ENCODE measurements at regions not wholly inside any gene's neighbourhood (a gene's known extent, or its start where the extent isn't known, plus 50 kb on each side); places are given as distances from the start of the nearest gene placed in this dataset.
"Not testable (repeated sequence)": the region's sequence is repeated elsewhere in the genome, so short reads cannot be mapped to it uniquely, and the experiment has no call there.

DNA sequence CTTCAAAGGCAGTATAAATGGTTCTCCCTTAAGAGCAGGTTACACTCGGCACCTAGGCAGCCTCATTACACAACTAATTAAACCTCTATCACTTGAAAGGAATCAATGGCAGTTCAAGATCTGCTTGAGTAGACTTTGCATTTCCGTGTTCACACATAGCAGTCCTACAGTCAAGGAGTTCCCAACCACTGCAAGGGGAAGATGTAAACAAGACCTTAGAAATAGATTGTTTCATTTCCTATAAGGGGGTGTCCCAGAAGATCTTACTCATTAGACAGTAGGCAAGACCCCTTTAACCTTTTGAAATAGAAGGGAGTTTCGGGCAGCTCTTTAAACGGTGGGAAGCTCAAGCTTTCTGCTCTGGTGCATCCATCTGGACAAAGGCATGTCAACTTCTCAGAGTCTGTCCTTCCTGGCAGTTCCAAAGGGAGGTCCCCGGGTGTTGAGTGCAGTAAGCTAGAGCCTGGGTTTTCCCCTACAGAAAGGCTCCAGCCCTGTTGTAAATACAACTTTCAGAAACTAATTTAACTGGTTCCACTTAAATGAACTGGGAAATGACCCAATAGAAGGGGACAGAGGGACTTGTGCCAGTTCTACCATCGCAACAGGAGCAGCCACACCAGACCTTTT lies 150.8 kb downstream of the RBMX2 start:
- Histone ChIP-seq H3K4me1 (ENCODE audit: control insufficient read depth, insufficient read depth, low read length) (peaks cover 2% of the 10 kb centered on the region), H3K4me3 (ENCODE audit: low read length in 2 of 2) (no peak overlapping the region), H3K9me3 (ENCODE audit: control insufficient read depth in 2 of 2, low read length in 2 of 2) (no peaks in the 10 kb centered on the region), H3K9ac (ENCODE audit: low read length in 2 of 2) (no peak overlapping the region), H3K36me3 (ENCODE audit: control insufficient read depth in 2 of 2, insufficient read depth in 2 of 2, low read length in 2 of 2) (no peaks in the 10 kb centered on the region), H3K27ac (ENCODE audit: low read length) (no peak overlapping the region), H3K27me3 (ENCODE audit: control insufficient read depth in 1 of 2, insufficient read depth in 2 of 2, low read length in 2 of 2) (peaks cover 0 to 5% of the 10 kb centered on the region in 2 donors)

DNA sequence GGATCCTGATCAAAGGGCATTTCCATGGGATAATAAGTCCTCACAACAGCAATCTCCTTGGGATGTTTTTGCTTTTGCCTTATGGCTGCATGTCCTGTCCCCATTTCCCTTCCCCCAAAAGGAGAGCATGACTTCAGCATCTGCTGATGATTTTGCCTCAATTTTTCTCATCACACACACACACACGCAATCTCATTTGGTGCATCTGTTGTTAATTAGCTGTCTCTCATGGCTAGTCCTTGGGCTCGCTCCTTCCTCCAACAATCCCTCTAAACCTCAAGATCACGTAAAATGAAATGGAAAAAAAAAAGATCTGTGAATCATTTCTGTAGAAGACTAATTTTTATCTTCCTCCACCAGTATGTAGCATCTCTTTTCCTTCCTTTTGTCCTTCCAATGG lies 153.6 kb downstream of the RBMX2 start:
- peaks cover 2% of the 10 kb centered on the region for H3K4me1 ChIP-seq (ENCODE audit: control insufficient read depth, insufficient read depth, low read length)
- H3K36me3 ChIP-seq (ENCODE audit: control insufficient read depth in 2 of 2, insufficient read depth in 2 of 2, low read length in 2 of 2) = no peaks in the 10 kb centered on the region
- no peaks in the 10 kb centered on the region for H3K9me3 ChIP-seq (ENCODE audit: control insufficient read depth in 2 of 2, low read length in 2 of 2)
- no peak overlapping the region for H3K27ac ChIP-seq (ENCODE audit: low read length)
- H3K9ac ChIP-seq (ENCODE audit: low read length in 2 of 2) = no peak overlapping the region
- no peak overlapping the region for H3K4me3 ChIP-seq (ENCODE audit: low read length in 2 of 2)
- peaks cover 0 to 5% of the 10 kb centered on the region in 2 donors for H3K27me3 ChIP-seq (ENCODE audit: control insufficient read depth in 1 of 2, insufficient read depth in 2 of 2, low read length in 2 of 2)

GRCh38 chrX:130555757-130556156 lies 154.0 kb downstream of the RBMX2 start:
- H3K4me1 ChIP-seq (ENCODE audit: control insufficient read depth, insufficient read depth, low read length) = no peaks in the 10 kb centered on the region
- no peak overlapping the region for H3K9ac ChIP-seq (ENCODE audit: low read length in 2 of 2)
- no peak overlapping the region for H3K27ac ChIP-seq (ENCODE audit: low read length)
- H3K9me3 ChIP-seq (ENCODE audit: control insufficient read depth in 2 of 2, low read length in 2 of 2) = no peaks in the 10 kb centered on the region
- peaks cover 0 to 4% of the 10 kb centered on the region in 2 donors for H3K27me3 ChIP-seq (ENCODE audit: control insufficient read depth in 1 of 2, insufficient read depth in 2 of 2, low read length in 2 of 2)
- no peaks in the 10 kb centered on the region for H3K36me3 ChIP-seq (ENCODE audit: control insufficient read depth in 2 of 2, insufficient read depth in 2 of 2, low read length in 2 of 2)
- no peak overlapping the region for H3K4me3 ChIP-seq (ENCODE audit: low read length in 2 of 2)

DNA sequence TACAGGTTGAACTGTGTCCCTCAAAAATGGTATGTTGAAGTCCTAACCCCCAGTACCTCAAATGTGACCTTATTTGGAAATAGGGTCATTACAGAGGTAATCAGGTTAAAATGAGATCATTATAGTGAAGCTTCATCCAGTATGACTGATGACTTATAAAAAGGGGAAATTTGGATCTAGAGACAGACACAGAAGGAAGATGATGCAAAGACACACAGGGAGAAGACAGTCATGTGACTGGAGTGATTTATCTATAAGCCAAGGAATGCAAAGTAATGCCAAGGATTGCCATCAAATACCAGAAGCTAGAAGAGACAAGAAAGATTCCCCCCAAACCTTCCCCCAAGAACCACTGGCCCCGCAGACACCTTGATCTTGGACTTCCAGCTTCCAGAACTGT lies 155.2 kb downstream of the RBMX2 start:
- H3K27me3 ChIP-seq (ENCODE audit: control insufficient read depth in 1 of 2, insufficient read depth in 2 of 2, low read length in 2 of 2) = peaks cover 0 to 5% of the 10 kb centered on the region in 2 donors

DNA sequence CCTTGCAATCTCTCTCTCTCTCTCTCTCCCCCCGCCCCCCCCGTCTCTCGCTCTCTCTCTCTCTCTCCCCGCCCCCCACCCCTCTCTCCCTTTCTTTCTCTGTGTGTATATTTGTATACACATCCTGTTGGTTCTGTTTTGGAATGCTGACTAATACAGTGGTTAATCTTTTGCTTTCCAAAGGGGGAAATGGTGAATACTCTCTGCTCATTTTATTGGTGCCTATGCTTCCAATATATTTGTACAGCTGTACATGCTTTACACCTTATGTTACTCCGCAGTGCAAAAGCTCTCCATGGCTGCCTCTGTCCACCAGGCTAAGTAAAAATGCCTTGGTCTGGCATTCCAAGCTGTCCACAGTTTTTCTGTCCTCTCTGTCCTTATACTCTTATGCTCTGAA lies 158.8 kb downstream of the RBMX2 start:
- no peak overlapping the region for H3K27ac ChIP-seq (ENCODE audit: low read length)

More for the DNA sequence above, 155.2 kb downstream of the RBMX2 start:
- no peak overlapping the region for H3K27ac ChIP-seq (ENCODE audit: low read length)
- no peak overlapping the region for H3K4me3 ChIP-seq (ENCODE audit: low read length in 2 of 2)
- no peaks in the 10 kb centered on the region for H3K4me1 ChIP-seq (ENCODE audit: control insufficient read depth, insufficient read depth, low read length)
- H3K9me3 ChIP-seq (ENCODE audit: control insufficient read depth in 2 of 2, low read length in 2 of 2) = no peaks in the 10 kb centered on the region
- H3K9ac ChIP-seq (ENCODE audit: low read length in 2 of 2) = no peak overlapping the region
- H3K36me3 ChIP-seq (ENCODE audit: control insufficient read depth in 2 of 2, insufficient read depth in 2 of 2, low read length in 2 of 2) = no peaks in the 10 kb centered on the region

GRCh38 chrX:130561930-130562329 lies 160.1 kb downstream of the RBMX2 start:
- no peak overlapping the region for H3K4me3 ChIP-seq (ENCODE audit: low read length in 2 of 2)

More for the DNA sequence above, 158.8 kb downstream of the RBMX2 start:
- H3K9me3 ChIP-seq (ENCODE audit: control insufficient read depth in 2 of 2, low read length in 2 of 2) = no peaks in the 10 kb centered on the region
- no peak overlapping the region for H3K9ac ChIP-seq (ENCODE audit: low read length in 2 of 2)
- H3K27me3 ChIP-seq (ENCODE audit: control insufficient read depth in 1 of 2, insufficient read depth in 2 of 2, low read length in 2 of 2) = peaks cover 0 to 2% of the 10 kb centered on the region in 2 donors
- H3K36me3 ChIP-seq (ENCODE audit: control insufficient read depth in 2 of 2, insufficient read depth in 2 of 2, low read length in 2 of 2) = no peaks in the 10 kb centered on the region
- H3K4me1 ChIP-seq (ENCODE audit: control insufficient read depth, insufficient read depth, low read length) = no peaks in the 10 kb centered on the region
- no peak overlapping the region for H3K4me3 ChIP-seq (ENCODE audit: low read length in 2 of 2)

DNA sequence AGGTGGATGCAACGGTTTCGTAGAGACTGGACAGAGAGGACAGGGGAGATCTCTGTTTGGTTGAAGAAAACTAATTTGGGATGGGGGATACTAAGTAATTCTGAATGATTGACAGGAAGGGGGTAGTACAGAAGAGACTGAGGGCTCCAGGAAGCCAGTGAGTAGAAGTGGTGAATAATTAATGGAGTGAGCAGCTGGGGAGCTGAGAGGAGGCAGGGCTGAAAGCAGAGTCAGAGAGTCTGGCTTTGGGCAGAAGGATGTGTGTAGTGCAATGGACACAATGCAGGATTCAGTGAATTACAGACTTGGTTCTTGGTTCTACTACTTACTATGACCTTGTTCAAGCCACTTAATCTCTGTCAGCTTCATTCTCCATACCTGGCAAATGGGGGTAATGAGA lies 161.7 kb downstream of the RBMX2 start:
- Histone ChIP-seq H3K4me3 (ENCODE audit: low read length in 2 of 2) (no peak overlapping the region), H3K27me3 (ENCODE audit: control insufficient read depth in 1 of 2, insufficient read depth in 2 of 2, low read length in 2 of 2) (peaks cover 0 to 2% of the 10 kb centered on the region in 2 donors), H3K9ac (ENCODE audit: low read length in 2 of 2) (no peak overlapping the region), H3K9me3 (ENCODE audit: control insufficient read depth in 2 of 2, low read length in 2 of 2) (no peaks in the 10 kb centered on the region), H3K4me1 (ENCODE audit: control insufficient read depth, insufficient read depth, low read length) (no peaks in the 10 kb centered on the region), H3K27ac (ENCODE audit: low read length) (no peak overlapping the region), H3K36me3 (ENCODE audit: control insufficient read depth in 2 of 2, insufficient read depth in 2 of 2, low read length in 2 of 2) (no peaks in the 10 kb centered on the region)

More at GRCh38 chrX:130561930-130562329, 160.1 kb downstream of the RBMX2 start:
- H3K9me3 ChIP-seq (ENCODE audit: control insufficient read depth in 2 of 2, low read length in 2 of 2) = no peaks in the 10 kb centered on the region
- no peaks in the 10 kb centered on the region for H3K36me3 ChIP-seq (ENCODE audit: control insufficient read depth in 2 of 2, insufficient read depth in 2 of 2, low read length in 2 of 2)
- H3K4me1 ChIP-seq (ENCODE audit: control insufficient read depth, insufficient read depth, low read length) = no peaks in the 10 kb centered on the region
- peaks cover 0 to 2% of the 10 kb centered on the region in 2 donors for H3K27me3 ChIP-seq (ENCODE audit: control insufficient read depth in 1 of 2, insufficient read depth in 2 of 2, low read length in 2 of 2)
- no peak overlapping the region for H3K27ac ChIP-seq (ENCODE audit: low read length)
- H3K9ac ChIP-seq (ENCODE audit: low read length in 2 of 2) = no peak overlapping the region

GRCh38 chrX:130566028-130566683 lies 164.4 kb downstream of the RBMX2 start:
- Histone ChIP-seq H3K4me1 (ENCODE audit: control insufficient read depth, insufficient read depth, low read length) (no peaks in the 10 kb centered on the region), H3K4me3 (ENCODE audit: low read length in 2 of 2) (no peak overlapping the region), H3K9ac (ENCODE audit: low read length in 2 of 2) (no peak overlapping the region), H3K27ac (ENCODE audit: low read length) (no peak overlapping the region), H3K9me3 (ENCODE audit: control insufficient read depth in 2 of 2, low read length in 2 of 2) (no peaks in the 10 kb centered on the region), H3K36me3 (ENCODE audit: control insufficient read depth in 2 of 2, insufficient read depth in 2 of 2, low read length in 2 of 2) (no peaks in the 10 kb centered on the region), H3K27me3 (ENCODE audit: control insufficient read depth in 1 of 2, insufficient read depth in 2 of 2, low read length in 2 of 2) (peaks cover 0 to 2% of the 10 kb centered on the region in 2 donors)

- H3K36me3 ChIP-seq (ENCODE audit: control insufficient read depth in 2 of 2, insufficient read depth in 2 of 2, low read length in 2 of 2); H3K4me3 ChIP-seq (ENCODE audit: low read length in 2 of 2); H3K4me1 ChIP-seq (ENCODE audit: control insufficient read depth, insufficient read depth, low read length); H3K27ac ChIP-seq (ENCODE audit: low read length); H3K27me3 ChIP-seq (ENCODE audit: control insufficient read depth in 1 of 2, insufficient read depth in 2 of 2, low read length in 2 of 2); H3K9ac ChIP-seq (ENCODE audit: low read length in 2 of 2); H3K9me3 ChIP-seq (ENCODE audit: control insufficient read depth in 2 of 2, low read length in 2 of 2): not testable (repeated sequence)
These were observed 171.2 kb downstream of the RBMX2 start for GRCh38 chrX:130573030-130573429.
